A549 (cell line): ENCODE measurements at regions not wholly inside any gene's neighbourhood (a gene's known extent, or its start where the extent isn't known, plus 50 kb on each side); places are given as distances from the start of the nearest gene placed in this dataset.

ENCODE experiments used
- ATAC-seq, 2 experiments: fragments of 200-7000 bp in 1 of 2; fragments of >200 bp in 1 of 2; cut with Nextera tagmentation in 1 of 2; cut with Tn5 transposase in 1 of 2; 3 replicates each; pipeline versions ENCODE4 v1.8.0 to v1.9.1; 2018 to 2020; ENCODE audit warnings: mild to moderate bottlenecking in 1 of 2, moderate library complexity in 1 of 2
- CTCF ChIA-PET: fragments of 300-600 bp; sonication (Branson Sonifier 250); formaldehyde crosslinking; extraction: SDS; loops from one replicate; lab custom pipeline; 2021; ENCODE audit warnings: antibody characterized with exemption, inconsistent platforms; lab: Yijun Ruan, JAX
- POLR2A ChIA-PET: fragments of 350-600 bp; formaldehyde crosslinking; extraction: SDS; loops from one replicate; lab custom pipeline; 2021; ENCODE audit warnings: antibody characterized with exemption, inconsistent platforms; lab: Yijun Ruan, JAX
- DNase-seq, 2 experiments: peaks; one replicate each; pipeline versions ENCODE4 v3.0.0 to v3.0.0-alpha.2; 2011 to 2016; ENCODE audit warnings: low read depth in 1 of 2, low spot score in 1 of 2
- FAIRE-seq: peaks from 2 replicates; lab custom pipeline; 2011; peaks lifted over from hg19 to GRCh38; lab: Jason Lieb, UNC
- H3K27ac ChIP-seq, 2 experiments: fragments of >200 bp; sonication (Bioruptor Twin); formaldehyde crosslinking; 3 replicates each; pipeline ENCODE4 v1.5.1; 2016 to 2017
- H3K4me1 ChIP-seq: fragments of >200 bp; sonication (Bioruptor Twin); formaldehyde crosslinking; 3 replicates; pipeline ENCODE4 v1.6.1; 2016
- H3K4me2 ChIP-seq: fragments of >200 bp; sonication (Bioruptor Twin); formaldehyde crosslinking; 3 replicates; pipeline ENCODE4 v1.6.1; 2016
- H3K4me3 ChIP-seq: fragments of >200 bp; sonication (Bioruptor Twin); formaldehyde crosslinking; 3 replicates; pipeline ENCODE4 v1.5.1; 2016
- H3K9me3 ChIP-seq: fragments of >200 bp; sonication (Bioruptor Twin); formaldehyde crosslinking; 3 replicates; pipeline ENCODE4 v1.6.1; 2016
- CEBPB ChIP-seq, 2 experiments: fragments of >200 bp in 1 of 2; sonication (Bioruptor Twin) in 1 of 2; formaldehyde crosslinking in 1 of 2; IDR thresholded peaks; 2 replicates each; pipeline ENCODE4 v1.6.1; 2012 to 2016
- EP300 ChIP-seq, 2 experiments: fragments of >200 bp; sonication (Bioruptor Twin); formaldehyde crosslinking; IDR thresholded peaks; 2 replicates in 1 of 2; 3 replicates in 1 of 2; pipeline ENCODE4 v1.6.1; 2016 to 2017
- HDAC2 ChIP-seq: fragments of 200-600 bp; sonication (generic); IDR thresholded peaks from 2 replicates; pipeline ENCODE4 v1.6.1; 2016
- HES2 ChIP-seq: fragments of >200 bp; sonication (Bioruptor Twin); formaldehyde crosslinking; IDR thresholded peaks from 2 replicates; pipeline ENCODE4 v1.6.1; 2016
- HEYL ChIP-seq: fragments of 250-450 bp; sonication (Bioruptor Pico); IDR thresholded peaks from 2 replicates; pipeline ENCODE4 v1.8.0; 2021; ENCODE audit warnings: mild to moderate bottlenecking, moderate library complexity
- HMGXB4 ChIP-seq: fragments of 250-450 bp; sonication (Bioruptor Pico); IDR thresholded peaks from 2 replicates; pipeline ENCODE4 v1.5.0; 2021; ENCODE audit warnings: mild to moderate bottlenecking, moderate library complexity, borderline replicate concordance
- HOXA7 ChIP-seq: fragments of 250-450 bp; sonication (Bioruptor Pico); IDR thresholded peaks from 2 replicates; pipeline ENCODE4 v1.5.0; 2020; ENCODE audit warnings: mild to moderate bottlenecking, moderate library complexity
- HOXB5 ChIP-seq: fragments of 250-450 bp; sonication (Bioruptor Pico); IDR thresholded peaks from 2 replicates; pipeline ENCODE4 v1.5.0; 2020; ENCODE audit warnings: mild to moderate bottlenecking, moderate library complexity
- MAX ChIP-seq: IDR thresholded peaks from 2 replicates; pipeline ENCODE4 v1.6.1; 2012
- NFE2L2 ChIP-seq: fragments of 150-350 bp; conservative IDR thresholded peaks from 2 replicates; pipeline ENCODE4 v1.6.1; 2014; ENCODE audit warnings: low read length
- PBX3 ChIP-seq: IDR thresholded peaks from 2 replicates; pipeline ENCODE4 v1.6.1; 2012
- POLR2A ChIP-seq: IDR thresholded peaks from 2 replicates; pipeline ENCODE4 v1.6.1; 2012; ENCODE audit warnings: mild to moderate bottlenecking, low read length
- RARB ChIP-seq: fragments of 250-450 bp; sonication (Bioruptor Pico); IDR thresholded peaks from 2 replicates; pipeline ENCODE4 v1.8.0; 2021; ENCODE audit warnings: mild to moderate bottlenecking, moderate library complexity
- RCOR1 ChIP-seq: fragments of 150-350 bp; IDR thresholded peaks from 2 replicates; pipeline ENCODE4 v1.6.1; 2014; ENCODE audit warnings: antibody characterized with exemption, low read length, low read depth
- REST ChIP-seq: fragments of 200-600 bp; sonication (generic); IDR thresholded peaks from 2 replicates; pipeline ENCODE4 v1.6.1; 2016; ENCODE audit warnings: antibody characterized with exemption, mild to moderate bottlenecking, moderate library complexity
- RFX5 ChIP-seq: fragments of 450-650 bp; IDR thresholded peaks from 2 replicates; pipeline ENCODE4 v1.7.1; 2014; ENCODE audit warnings: antibody characterized with exemption, mild to moderate bottlenecking, moderate library complexity
- RNF2 ChIP-seq: fragments of 200-600 bp; sonication (generic); IDR thresholded peaks from 2 replicates; pipeline ENCODE4 v1.6.1; 2016; ENCODE audit warnings: low read depth, mild to moderate bottlenecking, antibody characterized with exemption, moderate library complexity, borderline replicate concordance
- SREBF2 ChIP-seq: fragments of 450-650 bp; IDR thresholded peaks from 2 replicates; pipeline ENCODE4 v1.6.1; 2014; ENCODE audit warnings: mild to moderate bottlenecking, moderate library complexity
- ZNF302 ChIP-seq: fragments of 250-450 bp; sonication (Bioruptor Pico); IDR thresholded peaks from 2 replicates; pipeline ENCODE4 v1.9.0; 2021; ENCODE audit warnings: inconsistent platforms, mild to moderate bottlenecking, moderate library complexity
- ZSCAN20 ChIP-seq: fragments of 250-450 bp; sonication (Bioruptor Pico); IDR thresholded peaks from 2 replicates; pipeline ENCODE4 v1.8.0; 2022; ENCODE audit warnings: mild to moderate bottlenecking, moderate library complexity
- WGBS: methylation state at CpG from one replicate; pipeline ENCODE4 v1.1.6; 2017; ENCODE audit errors: missing lambda C conversion rate; 5-methylcytosine and 5-hydroxymethylcytosine counted together

- ChIA-PET CTCF (no interaction called here), POLR2A (no interaction called here)
- no peak overlapping the region for H3K4me2 ChIP-seq
- no peak overlapping the region for H3K4me3 ChIP-seq
- ATAC-seq (no peak), FAIRE-seq (no peak), DNase-seq (no peak)
- no peak for TF ChIP-seq RFX5
- no peak for TF ChIP-seq HMGXB4 (CRISPR knock-in tag)
- no peak for TF ChIP-seq HOXB5 (CRISPR knock-in tag)
- no peak for TF ChIP-seq RCOR1
- no peak for TF ChIP-seq RARB (CRISPR knock-in tag)
- TF ChIP-seq POLR2A, result no peak
- TF ChIP-seq HEYL (CRISPR knock-in tag), result no peak
- no peak for TF ChIP-seq REST
- no peak for TF ChIP-seq SREBF2
- no peak for TF ChIP-seq HDAC2
- no peak for TF ChIP-seq RNF2
- no peak for TF ChIP-seq ZSCAN20 (CRISPR knock-in tag)
- 7% methylated on average over 1 of the region's 1 CpG for WGBS
- H3K4me1 ChIP-seq, result no peaks in the 10 kb centered on the region
- peaks cover 11% of the 10 kb centered on the region; the same call in 1 of the 3 replicates for H3K9me3 ChIP-seq
- no peak overlapping the region for H3K27ac ChIP-seq
These were observed 366.7 kb upstream of the ZNF717 start for GRCh38 chr3:76152028-76152427.

- TF ChIP-seq HMGXB4 (CRISPR knock-in tag) (no peak), HES2 (no peak), MAX (no peak), HOXA7 (CRISPR knock-in tag) (no peak), PBX3 (no peak), ZNF302 (CRISPR knock-in tag) (no peak), CEBPB (IDR thresholded peaks at IDR 0.05) (no peak), EP300 (IDR thresholded peaks at IDR 0.05) (no peak), NFE2L2 (no peak)
- ATAC-seq (no peak), DNase-seq (no peak), FAIRE-seq (no peak)
- 0 out of 3 replicates have a peak, but pooled peaks cover 3% of the 10 kb centered on the region for H3K9me3 ChIP-seq
- POLR2A ChIA-PET, result no interaction called here
- H3K4me1 ChIP-seq, result no peaks in the 10 kb centered on the region
- H3K4me2 ChIP-seq, result no peak overlapping the region
- CTCF ChIA-PET, result no interaction called here
- H3K27ac ChIP-seq, result no peak overlapping the region
- H3K4me3 ChIP-seq, result no peak overlapping the region
These were observed 376.5 kb upstream of the ZNF717 start for GRCh38 chr3:76161856-76162255.
